ENCODE measurements at regions not wholly inside any gene's neighbourhood (a gene's known extent, or its start where the extent isn't known, plus 50 kb on each side); places are given as distances from the start of the nearest gene placed in this dataset.
"Not testable (repeated sequence)": the region's sequence is repeated elsewhere in the genome, so short reads cannot be mapped to it uniquely, and the experiment has no call there.

- H3K14ac ChIP-seq (ENCODE audit: insufficient read length); H3K36me3 ChIP-seq (ENCODE audit: control insufficient read depth in 2 of 4, insufficient read depth in 4 of 4, low read length in 3 of 4); H3K23me2 ChIP-seq (ENCODE audit: low read depth, low read length); H3K27me3 ChIP-seq (replicated peaks in 1 of 4; ENCODE audit: control insufficient read depth in 3 of 4, extremely low read depth in 1 of 4, insufficient read depth in 3 of 4, low read length in 3 of 4); H2AFZ ChIP-seq (ENCODE audit: low read length); H2AK5ac ChIP-seq (ENCODE audit: low read depth, low read length); H4K91ac ChIP-seq (replicated peaks; ENCODE audit: insufficient read length, low read length); H3K79me2 ChIP-seq (ENCODE audit: control insufficient read depth in 1 of 2, insufficient read depth in 2 of 2, low read length in 2 of 2); H3K56ac ChIP-seq (replicated peaks; ENCODE audit: insufficient read length, low read depth, low read length); H3K9ac ChIP-seq (replicated peaks in 1 of 4; ENCODE audit: extremely low read depth in 1 of 4, low read depth in 3 of 4, low read length in 3 of 4); H4K5ac ChIP-seq (ENCODE audit: insufficient read length, low read depth, low read length); H3K23ac ChIP-seq (ENCODE audit: insufficient read length); POLR2A ChIA-PET (ENCODE audit: partially characterized antibody); H2BK20ac ChIP-seq (ENCODE audit: low read length); DNase-seq (ENCODE audit: low read depth in 1 of 2, low spot score in 2 of 2); H3K4ac ChIP-seq (replicated peaks; ENCODE audit: insufficient read length, low read depth, low read length); H3K18ac ChIP-seq (ENCODE audit: extremely low read depth, low read length); H4K8ac ChIP-seq (ENCODE audit: extremely low read depth, insufficient read depth, low read length); FAIRE-seq; H2BK15ac ChIP-seq (ENCODE audit: low read length); H3K4me3 ChIP-seq (ENCODE audit: extremely low read depth in 1 of 4, insufficient read depth in 2 of 4, low read depth in 3 of 4, low read length in 4 of 4); H4K20me1 ChIP-seq (replicated peaks in 1 of 2; ENCODE audit: control insufficient read depth in 1 of 2, insufficient read depth in 2 of 2, low read length in 2 of 2); H3K79me1 ChIP-seq (ENCODE audit: low read depth, low read length); H2BK12ac ChIP-seq (ENCODE audit: low read depth, low read length); H3K4me1 ChIP-seq (replicated peaks in 1 of 4; ENCODE audit: control insufficient read depth in 3 of 4, insufficient read depth in 4 of 4, low read length in 3 of 4); CTCF ChIA-PET (ENCODE audit: partially characterized antibody); H2BK5ac ChIP-seq (ENCODE audit: low read depth, low read length); H3K27ac ChIP-seq (ENCODE audit: low read depth, low read length); H2BK120ac ChIP-seq (replicated peaks; ENCODE audit: low read depth, low read length); H3K9me3 ChIP-seq (ENCODE audit: insufficient read depth in 2 of 2, low read depth in 1 of 2, low read length in 1 of 2); H3K4me2 ChIP-seq (ENCODE audit: insufficient read depth in 1 of 2, low read depth in 2 of 2, low read length in 2 of 2): not testable (repeated sequence)
- WGBS, 2 experiments (ENCODE audit: extremely low coverage in 1 of 2, insufficient coverage in 1 of 2, insufficient read length in 1 of 2, insufficient replicate concordance in 2 of 2, low coverage in 1 of 2, low lambda C conversion rate in 2 of 2, missing lambda C conversion rate in 1 of 2) = 100% methylated on average over 2 of the region's 2 CpGs; no CpG with 5 or more reads in 1 of the 2 experiments
Observed at GRCh38 chr2:194834371-194834770, 822.7 kb upstream of the SLC39A10 start.
